PC-3 (cell line): ENCODE measurements at regions not wholly inside any gene's neighbourhood (a gene's known extent, or its start where the extent isn't known, plus 50 kb on each side); places are given as distances from the start of the nearest gene placed in this dataset.

ENCODE experiments used
- EZH2phosphoT487 ChIP-seq: fragments of 300-600 bp; sonication (generic); IDR thresholded peaks from 2 replicates; pipeline ENCODE4 v1.6.1; 2018; ENCODE audit warnings: mild to moderate bottlenecking, antibody characterized with exemption, low read length, borderline replicate concordance
- TF ChIP-seq, protein P1 (sequence below): fragments of 300-600 bp; sonication (generic); conservative IDR thresholded peaks from 2 replicates; pipeline ENCODE4 v1.5.1; 2017; ENCODE audit warnings: antibody characterized with exemption, low read depth, mild to moderate bottlenecking, low read length

DNA sequence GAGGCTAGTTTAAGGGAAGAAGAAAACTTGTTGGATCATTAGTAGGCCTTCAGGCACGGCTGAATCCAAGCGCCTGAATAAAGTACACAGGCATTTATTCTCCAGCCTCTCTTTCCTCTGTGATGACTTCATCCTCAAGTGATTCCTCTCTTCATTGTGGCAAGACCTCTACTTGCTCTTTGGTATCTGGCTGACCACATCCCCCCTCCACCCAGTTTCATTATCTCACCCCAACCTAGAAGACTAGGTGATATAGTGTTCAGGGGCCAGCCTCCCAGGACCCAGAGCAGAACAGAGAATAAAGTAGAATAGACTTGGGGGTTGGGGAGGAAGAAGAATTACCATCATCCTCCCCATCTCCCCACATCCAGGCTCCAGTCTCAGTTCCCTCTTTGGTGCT, 189.3 kb downstream of the MIAT start:
- no peak for TF ChIP-seq EZH2phosphoT487
- TF ChIP-seq, protein P1, sequence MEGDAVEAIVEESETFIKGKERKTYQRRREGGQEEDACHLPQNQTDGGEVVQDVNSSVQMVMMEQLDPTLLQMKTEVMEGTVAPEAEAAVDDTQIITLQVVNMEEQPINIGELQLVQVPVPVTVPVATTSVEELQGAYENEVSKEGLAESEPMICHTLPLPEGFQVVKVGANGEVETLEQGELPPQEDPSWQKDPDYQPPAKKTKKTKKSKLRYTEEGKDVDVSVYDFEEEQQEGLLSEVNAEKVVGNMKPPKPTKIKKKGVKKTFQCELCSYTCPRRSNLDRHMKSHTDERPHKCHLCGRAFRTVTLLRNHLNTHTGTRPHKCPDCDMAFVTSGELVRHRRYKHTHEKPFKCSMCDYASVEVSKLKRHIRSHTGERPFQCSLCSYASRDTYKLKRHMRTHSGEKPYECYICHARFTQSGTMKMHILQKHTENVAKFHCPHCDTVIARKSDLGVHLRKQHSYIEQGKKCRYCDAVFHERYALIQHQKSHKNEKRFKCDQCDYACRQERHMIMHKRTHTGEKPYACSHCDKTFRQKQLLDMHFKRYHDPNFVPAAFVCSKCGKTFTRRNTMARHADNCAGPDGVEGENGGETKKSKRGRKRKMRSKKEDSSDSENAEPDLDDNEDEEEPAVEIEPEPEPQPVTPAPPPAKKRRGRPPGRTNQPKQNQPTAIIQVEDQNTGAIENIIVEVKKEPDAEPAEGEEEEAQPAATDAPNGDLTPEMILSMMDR, result no peak
